Loucy (cell line): ENCODE measurements at regions not wholly inside any gene's neighbourhood (a gene's known extent, or its start where the extent isn't known, plus 50 kb on each side); places are given as distances from the start of the nearest gene placed in this dataset.

ENCODE experiments used
- H2AFZ ChIP-seq: fragments of 200-600 bp; sonication (generic); 2 replicates; pipeline ENCODE4 v1.6.0; 2016; ENCODE audit warnings: antibody characterized with exemption, mild to moderate bottlenecking, low read length, moderate library complexity
- H3F3A ChIP-seq: fragments of 200-600 bp; 2 replicates; pipeline ENCODE4 v1.6.0; 2016; ENCODE audit warnings: antibody characterized with exemption, low read depth, mild to moderate bottlenecking
- H3K27me3 ChIP-seq: fragments of 200-600 bp; sonication (generic); 2 replicates; pipeline ENCODE4 v1.6.1; 2014; ENCODE audit warnings: low read length, mild to moderate bottlenecking; ENCODE audit not compliant: insufficient read depth, poor library complexity, severe bottlenecking
- H3K36me3 ChIP-seq: fragments of 200-600 bp; sonication (generic); 2 replicates; pipeline ENCODE4 v1.6.1; 2016; ENCODE audit warnings: low read length; ENCODE audit not compliant: insufficient read depth
- H3K4me1 ChIP-seq: fragments of 200-600 bp; sonication (generic); 2 replicates; pipeline ENCODE4 v1.5.1; 2014; ENCODE audit warnings: low read length, mild to moderate bottlenecking; ENCODE audit not compliant: insufficient read depth, poor library complexity, severe bottlenecking
- H3K4me2 ChIP-seq: fragments of 200-600 bp; sonication (generic); 2 replicates; pipeline ENCODE4 v1.6.0; 2014; ENCODE audit warnings: antibody characterized with exemption, low read length, low read depth, mild to moderate bottlenecking; ENCODE audit not compliant: poor library complexity, severe bottlenecking
- H3K4me3 ChIP-seq: fragments of 200-600 bp; sonication (generic); 2 replicates; pipeline ENCODE4 v1.5.1; 2014; ENCODE audit warnings: low read length, mild to moderate bottlenecking, mixed read lengths; ENCODE audit not compliant: poor library complexity, severe bottlenecking
- H3K79me2 ChIP-seq: fragments of 200-600 bp; sonication (generic); 2 replicates; pipeline ENCODE4 v1.6.1; 2014; ENCODE audit warnings: low read length; ENCODE audit not compliant: insufficient read depth
- H3K9ac ChIP-seq: fragments of 200-600 bp; sonication (generic); 2 replicates; pipeline ENCODE4 v1.6.0; 2014; ENCODE audit warnings: mild to moderate bottlenecking, low read depth, low read length, moderate library complexity; ENCODE audit not compliant: poor library complexity, severe bottlenecking
- H3K9me2 ChIP-seq: fragments of 200-600 bp; sonication (generic); replicated peaks from 2 replicates; pipeline ENCODE4 v1.6.1; 2016; ENCODE audit warnings: low read depth, low read length, mixed read lengths
- H3K9me3 ChIP-seq: fragments of 200-600 bp; sonication (generic); 2 replicates; pipeline ENCODE4 v1.6.1; 2014; ENCODE audit warnings: mild to moderate bottlenecking, antibody characterized with exemption, low read length, low read depth; ENCODE audit not compliant: insufficient read depth
- H4K20me1 ChIP-seq: fragments of 200-600 bp; sonication (generic); 2 replicates; pipeline ENCODE4 v1.6.0; 2014; ENCODE audit warnings: antibody characterized with exemption, low read length, mild to moderate bottlenecking; ENCODE audit not compliant: insufficient read depth, poor library complexity, severe bottlenecking
- CTCF ChIP-seq: fragments of 200-600 bp; sonication (generic); conservative IDR thresholded peaks from 2 replicates; pipeline ENCODE4 v1.5.1; 2014; ENCODE audit warnings: mild to moderate bottlenecking, antibody characterized with exemption, low read length
- EZH2phosphoT487 ChIP-seq: fragments of 200-600 bp; IDR thresholded peaks from 2 replicates; pipeline ENCODE4 v1.6.1; 2018; ENCODE audit warnings: antibody characterized with exemption, mild to moderate bottlenecking, moderate library complexity, borderline replicate concordance

DNA sequence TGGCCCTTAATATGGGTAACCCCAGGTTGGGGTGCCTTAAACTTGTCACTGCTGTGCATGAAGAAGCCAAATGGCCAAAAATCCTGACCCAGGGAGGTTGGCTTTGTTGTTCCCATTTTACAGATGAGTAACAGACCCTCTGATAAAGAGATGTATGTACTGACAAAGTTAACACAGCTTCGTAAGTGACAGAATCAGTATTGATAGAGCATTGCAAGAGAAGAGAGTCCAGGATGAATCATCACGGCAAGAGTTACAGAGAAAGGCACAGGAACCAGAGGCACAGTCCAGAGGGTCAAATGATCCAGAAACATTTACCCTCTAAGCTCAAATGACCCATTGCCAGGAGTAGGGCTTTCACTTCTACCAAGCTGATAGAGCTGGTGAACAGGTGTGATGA is 103.8 kb upstream of the SMC2 start:
- Histone ChIP-seq H3K4me2 (no peak overlapping the region), H3K4me3 (no peak overlapping the region), H3K9me3 (no peaks in the 10 kb centered on the region), H2AFZ (no peak overlapping the region), H3F3A (no peaks in the 10 kb centered on the region), H3K9ac (no peak overlapping the region), H3K4me1 (no peaks in the 10 kb centered on the region), H3K27me3 (no peaks in the 10 kb centered on the region), H3K9me2 (no peaks in the 10 kb centered on the region), H3K79me2 (no peaks in the 10 kb centered on the region), H3K36me3 (no peaks in the 10 kb centered on the region), H4K20me1 (no peaks in the 10 kb centered on the region)
- TF ChIP-seq CTCF (no peak), EZH2phosphoT487 (no peak)

GRCh38 chr9:103991001-103991400 is 103.1 kb upstream of the SMC2 start:
- H3K36me3 ChIP-seq: no peaks in the 10 kb centered on the region
- H3K27me3 ChIP-seq: no peaks in the 10 kb centered on the region
- H3K9me3 ChIP-seq: no peaks in the 10 kb centered on the region
- no peak overlapping the region for H3K9ac ChIP-seq
- H3K4me3 ChIP-seq: no peak overlapping the region
- no peaks in the 10 kb centered on the region for H3F3A ChIP-seq
- no peak overlapping the region for H2AFZ ChIP-seq
- no peak overlapping the region for H3K4me2 ChIP-seq
- H4K20me1 ChIP-seq: no peaks in the 10 kb centered on the region
- H3K4me1 ChIP-seq: no peaks in the 10 kb centered on the region
- H3K9me2 ChIP-seq: no peaks in the 10 kb centered on the region
- TF ChIP-seq EZH2phosphoT487 (no peak), CTCF (no peak)
- no peaks in the 10 kb centered on the region for H3K79me2 ChIP-seq

DNA sequence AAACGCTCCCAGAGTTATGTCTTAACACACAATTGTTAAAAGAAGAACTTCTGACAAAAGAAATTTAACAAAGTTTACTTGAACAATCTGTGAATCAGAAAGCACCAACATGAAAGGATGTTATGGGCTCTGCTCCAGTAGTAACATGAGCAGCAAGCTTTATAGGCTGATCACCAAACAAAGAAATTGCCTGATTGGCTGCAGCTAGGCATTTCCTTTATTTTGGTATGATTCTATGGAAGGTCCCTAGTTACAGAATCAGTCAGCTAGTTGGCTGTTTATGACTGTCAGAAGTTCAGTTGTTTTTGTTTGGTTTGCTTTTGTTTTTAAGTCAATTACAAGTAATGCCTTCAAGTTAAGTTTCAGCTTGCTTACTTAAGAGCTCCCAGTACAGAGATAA is 102.4 kb upstream of the SMC2 start:
- TF ChIP-seq EZH2phosphoT487: no peak
- TF ChIP-seq CTCF: no peak
- H3K4me1 ChIP-seq: no peaks in the 10 kb centered on the region
- no peak overlapping the region for H3K4me2 ChIP-seq
- H3K9ac ChIP-seq: no peak overlapping the region
- no peaks in the 10 kb centered on the region for H3K9me3 ChIP-seq
- H3K27me3 ChIP-seq: no peaks in the 10 kb centered on the region
- H3K36me3 ChIP-seq: no peaks in the 10 kb centered on the region
- no peaks in the 10 kb centered on the region for H3K9me2 ChIP-seq
- H3K79me2 ChIP-seq: no peaks in the 10 kb centered on the region
- no peak overlapping the region for H3K4me3 ChIP-seq
- no peaks in the 10 kb centered on the region for H4K20me1 ChIP-seq
- no peaks in the 10 kb centered on the region for H3F3A ChIP-seq
- no peak overlapping the region for H2AFZ ChIP-seq
